KBM-7 (cell line): ENCODE measurements at regions not wholly inside any gene's neighbourhood (a gene's known extent, or its start where the extent isn't known, plus 50 kb on each side); places are given as distances from the start of the nearest gene placed in this dataset.

Experiments used
- DNase-seq: peaks from one replicate; pipeline ENCODE4 v3.0.0-alpha.2; 2015
- in situ Hi-C: fragments of 300-500 bp; cut with MboI; formaldehyde crosslinking; loops from 2 replicates; pipeline ENCODE4 v1.14.3; 2020; ENCODE audit warnings: low sequenced_read_pairs, low pct_unique_long_range_greater_than_20kb, mixed read lengths

DNA sequence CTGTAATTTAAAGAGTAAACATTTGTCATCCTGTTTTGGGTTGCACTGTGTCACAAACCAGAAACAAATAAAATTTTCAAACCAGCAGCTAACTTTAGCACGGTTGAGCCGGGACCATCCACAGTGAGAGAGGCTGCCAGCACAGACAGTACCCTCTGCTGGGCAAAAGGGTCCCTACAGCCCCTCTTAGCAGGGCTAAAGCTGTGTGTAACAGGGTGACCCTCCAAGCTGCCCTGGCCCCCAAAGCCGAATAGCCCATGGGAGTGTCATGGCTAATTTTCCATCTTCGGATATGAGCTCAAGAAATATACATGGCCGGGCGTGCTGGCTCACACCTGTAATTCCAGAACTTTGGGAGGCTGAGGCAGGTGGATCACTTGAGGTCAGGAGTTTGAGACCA lies 157.1 kb upstream of the GRIN2B start:
- in situ Hi-C loops: no loop called here
- DNase-seq: no peak

DNA sequence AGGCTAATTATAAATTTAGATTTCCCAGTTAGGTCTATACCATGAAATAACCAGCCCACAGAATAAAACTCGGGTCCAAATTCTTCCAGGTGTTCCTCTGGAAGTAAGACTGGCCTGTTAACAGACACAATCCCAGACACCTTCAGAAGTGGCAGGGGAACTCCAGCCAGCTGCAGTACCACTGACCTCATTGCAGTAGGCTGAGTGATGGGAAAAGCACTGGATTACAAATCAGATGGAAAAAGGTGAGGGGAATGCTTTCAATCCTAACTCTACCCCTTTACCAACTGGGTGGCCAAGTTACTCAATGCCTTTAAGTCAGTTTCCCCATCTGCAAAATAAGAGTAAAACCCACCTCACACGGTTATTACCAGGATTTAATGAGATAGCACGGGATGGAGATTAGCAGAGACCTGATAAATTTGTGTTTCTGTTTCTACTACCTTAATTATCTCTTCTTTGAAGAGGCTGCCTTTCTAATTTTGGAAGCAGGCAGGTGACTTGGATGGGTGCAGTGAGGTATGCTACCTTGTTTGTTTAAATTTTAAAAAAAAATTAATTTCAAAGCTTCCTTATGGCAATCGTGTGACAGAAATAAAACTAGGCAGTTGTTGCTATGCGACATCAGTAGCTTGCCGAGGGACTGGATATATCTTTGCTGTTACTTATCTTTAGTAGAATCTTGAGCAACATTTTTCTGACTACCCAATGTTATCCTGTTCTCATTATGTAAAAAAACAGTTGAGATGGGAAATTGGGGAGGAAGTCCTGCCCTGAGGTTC lies 167.3 kb upstream of the GRIN2B start:
- in situ Hi-C loops: no loop called here
- no peak for DNase-seq

DNA sequence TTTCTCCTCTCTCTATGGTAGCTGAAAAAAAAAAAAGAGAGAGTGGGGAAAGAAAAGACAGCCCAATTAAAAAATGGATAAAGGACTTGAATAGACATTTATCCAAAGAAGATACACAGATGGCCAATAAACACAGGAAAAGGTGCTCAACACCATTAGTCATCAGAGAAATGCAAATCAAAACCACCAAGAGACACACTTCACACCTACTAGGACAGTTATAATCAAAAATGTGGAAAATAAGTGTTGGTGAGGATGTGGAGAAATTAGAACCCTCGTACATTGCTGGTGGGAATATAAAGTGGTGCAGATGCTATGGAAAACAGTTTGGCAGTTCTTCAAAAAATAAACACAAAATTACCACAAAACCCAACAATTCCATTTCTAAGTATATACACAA lies 172.4 kb upstream of the GRIN2B start:
- DNase-seq: no peak
- in situ Hi-C loops: no loop called here

DNA sequence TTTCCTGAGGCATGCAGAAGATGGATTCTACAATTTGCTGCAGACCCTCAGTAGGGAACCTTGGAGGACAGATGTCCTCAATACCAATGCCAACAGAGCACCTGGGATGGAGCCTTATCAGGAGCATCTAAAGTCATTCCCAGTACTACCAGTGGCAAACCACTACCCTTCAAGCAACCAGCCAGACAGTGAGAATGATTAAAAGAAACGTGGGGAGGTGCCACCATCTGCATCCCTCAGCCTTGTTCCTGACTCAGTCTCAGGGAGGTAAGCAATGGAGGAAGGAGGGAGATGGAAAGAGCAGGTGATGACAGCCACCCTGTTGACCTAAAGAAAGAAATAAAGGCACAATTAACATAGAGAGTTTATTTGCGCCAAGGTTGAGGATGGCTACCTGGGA lies 175.2 kb upstream of the GRIN2B start:
- no peak for DNase-seq
- in situ Hi-C loops: no loop called here

DNA sequence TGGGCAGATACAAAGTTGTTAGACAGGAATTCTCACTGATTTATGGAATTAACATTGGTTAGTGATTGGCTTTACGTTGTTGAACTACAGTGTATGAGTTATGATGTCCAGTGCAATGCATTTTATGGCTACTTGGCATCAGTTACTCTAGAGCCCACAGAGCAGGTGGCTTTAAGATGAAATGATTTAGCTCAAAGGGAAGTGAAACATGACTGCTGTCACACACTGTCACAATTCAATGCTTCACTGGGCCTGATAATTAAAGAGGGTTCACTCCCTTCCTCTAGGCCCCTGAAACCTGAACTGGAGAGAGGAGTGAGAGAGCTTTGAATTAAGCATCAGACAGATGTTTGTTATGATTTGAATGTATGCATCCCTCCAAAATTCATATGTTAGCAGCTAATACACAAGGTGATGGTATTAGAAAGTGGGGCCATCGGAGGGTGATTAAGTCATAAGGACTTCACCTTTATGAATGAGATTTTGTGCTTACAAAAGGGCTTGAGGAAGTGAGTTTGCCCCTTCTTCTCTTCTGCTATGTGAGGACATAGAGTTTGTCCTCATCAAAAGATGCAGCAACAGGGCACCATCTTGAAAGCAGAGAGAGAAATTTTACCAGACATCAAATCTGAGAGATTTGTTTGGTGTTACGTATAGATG lies 175.8 kb upstream of the GRIN2B start:
- in situ Hi-C loops: no loop called here
- peak; percentile 16 for DNase-seq

DNA sequence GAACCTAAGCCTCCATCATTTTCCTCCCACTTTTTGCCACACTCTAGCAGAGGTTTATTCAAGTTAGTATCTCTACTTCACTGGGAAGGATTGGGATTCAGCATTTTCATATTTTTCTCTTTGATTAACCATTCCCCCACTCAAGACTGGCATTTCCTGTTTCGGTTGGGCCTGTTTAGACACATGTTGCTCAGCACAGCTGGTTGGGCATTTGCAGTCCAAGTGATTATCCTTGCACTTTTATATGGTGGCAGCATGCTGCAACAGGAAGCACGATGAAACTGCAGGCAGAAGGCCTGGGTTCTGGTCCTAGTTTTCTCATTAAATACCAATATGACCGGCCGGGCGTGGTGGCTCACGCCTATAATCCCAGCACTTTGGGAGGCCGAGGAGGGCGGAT lies 182.9 kb upstream of the GRIN2B start:
- in situ Hi-C loops: no loop called here
- no peak for DNase-seq

DNA sequence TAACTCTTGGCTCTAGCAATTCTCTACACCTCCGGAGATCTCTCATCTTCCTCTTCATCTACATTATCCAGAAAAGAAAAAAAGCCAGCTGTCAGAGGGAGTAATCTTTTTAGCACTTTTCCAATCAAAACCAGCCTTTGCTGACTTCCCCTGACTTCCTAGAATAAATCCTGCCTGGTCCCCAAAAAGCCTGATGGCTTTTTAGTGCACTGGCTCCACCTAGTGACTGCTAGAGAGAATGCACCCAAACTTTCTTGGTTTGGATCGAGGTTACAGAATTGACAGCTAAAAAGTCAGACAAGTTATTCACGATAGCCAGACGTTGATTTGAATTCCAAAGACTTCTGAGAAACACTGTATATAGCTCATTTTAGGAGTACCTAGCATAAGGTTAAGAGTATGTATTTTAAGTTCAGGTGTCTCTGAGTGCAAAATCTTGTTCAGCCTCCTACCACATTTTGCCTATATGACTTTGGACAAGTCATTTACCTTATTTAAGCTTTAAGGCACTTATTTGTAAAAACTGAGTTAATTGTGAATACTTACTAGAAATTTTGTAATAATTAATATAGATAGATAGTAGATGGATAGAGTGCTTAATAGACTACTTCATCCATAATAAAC lies 185.7 kb upstream of the GRIN2B start:
- peak; percentile 78 for DNase-seq

DNA sequence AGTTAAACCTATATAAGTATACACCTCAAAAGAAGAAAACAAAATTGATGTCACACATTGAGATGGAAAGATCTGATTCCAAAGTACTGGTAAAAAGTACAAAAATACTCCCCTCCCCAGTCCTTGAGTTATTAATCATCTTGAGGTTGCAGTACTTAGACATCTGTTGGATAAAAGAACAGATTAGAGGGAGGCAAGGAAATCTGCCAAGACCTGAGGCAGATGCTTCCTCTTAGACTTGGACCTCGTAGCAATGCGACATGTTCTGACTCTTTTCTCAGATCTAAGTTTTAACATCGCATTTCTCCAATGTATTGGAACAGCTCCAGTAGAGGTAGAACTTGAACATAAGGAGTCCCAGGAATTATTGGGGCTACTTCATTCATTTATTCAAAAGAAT lies 187.9 kb upstream of the GRIN2B start:
- in situ Hi-C loops: no loop called here
- DNase-seq: no peak

More for the DNA sequence above, 185.7 kb upstream of the GRIN2B start:
- in situ Hi-C loops: no loop called here

DNA sequence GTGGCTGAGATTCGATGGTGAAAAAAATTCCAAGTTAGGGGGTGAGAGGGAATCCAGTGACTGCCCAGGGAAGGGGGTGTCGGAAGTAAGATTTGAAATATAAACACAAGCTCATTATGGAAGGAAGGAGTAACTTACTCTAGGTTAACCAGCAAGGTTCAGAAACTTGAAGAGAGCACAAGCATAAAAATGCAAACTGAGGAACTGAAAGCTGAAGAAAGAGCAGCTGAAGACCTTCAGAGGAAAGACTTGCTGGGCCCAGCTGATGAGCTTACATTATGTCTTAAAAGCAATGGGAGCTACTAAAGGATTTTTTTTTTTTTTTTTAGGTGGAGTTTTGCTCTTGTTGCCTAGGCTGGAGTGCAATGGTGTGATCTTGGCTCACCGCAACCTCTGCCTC lies 189.7 kb upstream of the GRIN2B start:
- in situ Hi-C loops: no loop called here
- DNase-seq: no peak

DNA sequence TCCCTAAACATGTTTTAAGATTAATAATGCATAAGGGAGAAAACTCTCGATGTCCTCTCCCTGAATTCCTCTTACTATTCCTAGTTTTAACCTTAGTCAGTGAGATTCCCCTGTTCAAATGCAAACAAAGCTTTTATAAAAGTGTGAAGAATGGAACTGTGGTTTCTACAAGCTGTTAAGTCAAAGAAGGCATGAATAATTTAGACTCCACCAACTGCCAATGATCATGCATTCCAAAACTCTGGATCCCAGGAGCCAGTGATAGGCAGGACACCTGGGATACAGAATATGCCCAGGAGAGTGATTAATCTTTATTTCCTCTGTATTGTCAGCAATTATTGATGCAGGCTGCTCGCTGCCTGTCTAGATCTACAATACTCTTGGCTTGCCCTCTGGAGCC lies 190.3 kb upstream of the ATF7IP start:
- in situ Hi-C loops: no loop called here
- no peak for DNase-seq

DNA sequence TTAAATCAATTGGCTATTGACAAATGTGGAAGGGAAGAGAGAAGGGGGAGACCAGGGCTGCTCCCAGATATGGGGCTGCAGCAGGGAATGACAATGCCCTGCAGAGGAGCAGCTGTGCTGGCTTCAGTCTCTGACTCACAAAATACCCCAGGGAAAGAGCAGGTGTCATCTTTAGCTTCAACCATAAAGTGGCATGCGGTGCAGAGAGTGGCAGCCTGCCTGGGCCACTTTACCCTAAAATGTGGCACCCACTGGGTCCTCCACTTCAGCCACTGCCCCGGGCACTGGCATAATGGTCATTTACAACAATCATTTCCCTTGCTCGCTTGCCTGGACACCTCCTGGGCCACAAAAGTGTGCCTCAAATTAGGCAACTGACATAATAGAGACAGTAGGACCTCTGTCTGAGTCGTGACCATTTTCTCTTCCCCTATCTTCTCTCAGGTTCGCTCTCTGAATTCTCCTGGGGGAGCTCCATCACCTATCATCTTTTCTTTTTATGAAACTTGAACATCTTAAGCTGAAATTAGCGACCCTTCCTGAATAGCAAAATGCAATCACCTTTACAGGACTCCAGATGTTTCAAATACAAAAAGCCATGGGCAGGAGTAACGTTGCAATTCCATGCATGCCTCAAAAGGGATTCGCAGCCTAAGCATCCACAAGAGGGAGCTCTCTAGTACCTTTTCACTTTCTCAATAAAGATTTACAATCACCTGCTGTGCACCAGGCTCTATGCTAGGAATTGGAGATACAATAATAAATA lies 179.9 kb upstream of the ATF7IP start:
- in situ Hi-C loops: no loop called here
- DNase-seq: peak; percentile 62

DNA sequence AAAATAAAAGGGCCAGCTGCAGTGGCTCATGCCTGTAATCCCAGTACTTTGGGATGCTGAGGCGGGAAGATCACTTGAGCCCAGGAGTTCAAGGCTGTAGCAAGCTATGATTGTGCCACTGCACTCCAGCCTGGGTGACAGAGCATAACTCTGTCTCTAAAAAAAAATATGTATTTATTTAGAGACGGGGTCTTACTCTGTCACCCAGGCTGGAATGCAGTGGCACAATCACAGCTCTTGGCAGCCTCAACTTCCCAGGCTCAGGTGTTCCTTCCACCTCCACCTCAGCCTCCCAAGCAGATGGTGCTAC lies 179.3 kb upstream of the ATF7IP start:
- in situ Hi-C loops: no loop called here
- no peak for DNase-seq

DNA sequence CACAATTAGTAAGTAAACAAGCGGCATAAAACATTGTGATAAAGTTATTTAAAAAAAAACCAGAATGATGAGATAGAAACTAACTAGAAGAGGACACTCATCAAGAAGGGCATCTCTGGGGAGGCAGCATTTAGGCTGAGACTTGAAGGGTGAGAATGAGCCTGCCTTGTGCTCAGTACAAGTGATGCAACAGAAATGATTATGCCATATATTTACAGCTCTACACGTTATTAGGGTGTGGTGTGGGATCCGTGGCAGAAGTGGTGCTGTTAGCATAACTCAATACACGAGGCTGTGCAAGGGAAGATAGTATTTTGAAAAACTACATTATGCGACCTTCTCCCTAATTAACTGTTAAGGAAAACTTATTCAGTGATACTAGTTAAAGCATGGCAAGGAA lies 178.5 kb upstream of the ATF7IP start:
- no peak for DNase-seq
- in situ Hi-C loops: no loop called here

DNA sequence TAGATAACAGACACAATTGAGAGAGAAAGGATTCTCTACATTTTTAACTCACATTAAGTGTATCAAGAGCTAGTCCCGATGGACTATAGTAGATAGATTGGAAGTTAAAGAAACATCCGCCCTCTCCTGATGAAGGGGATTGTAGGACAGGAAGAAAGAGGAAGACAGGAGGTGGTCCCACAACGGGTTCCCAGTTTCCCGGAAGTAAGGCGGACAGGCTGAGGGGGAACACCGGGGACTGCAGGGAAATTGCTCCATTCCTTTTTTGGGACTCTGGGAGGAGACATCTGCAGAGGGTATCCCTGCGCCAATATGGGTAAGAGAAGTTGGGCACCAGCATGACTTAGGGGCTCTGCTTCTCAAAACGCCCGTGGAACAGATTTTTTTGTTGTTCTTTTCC lies 177.5 kb upstream of the ATF7IP start:
- in situ Hi-C loops: no loop called here
- no peak for DNase-seq

DNA sequence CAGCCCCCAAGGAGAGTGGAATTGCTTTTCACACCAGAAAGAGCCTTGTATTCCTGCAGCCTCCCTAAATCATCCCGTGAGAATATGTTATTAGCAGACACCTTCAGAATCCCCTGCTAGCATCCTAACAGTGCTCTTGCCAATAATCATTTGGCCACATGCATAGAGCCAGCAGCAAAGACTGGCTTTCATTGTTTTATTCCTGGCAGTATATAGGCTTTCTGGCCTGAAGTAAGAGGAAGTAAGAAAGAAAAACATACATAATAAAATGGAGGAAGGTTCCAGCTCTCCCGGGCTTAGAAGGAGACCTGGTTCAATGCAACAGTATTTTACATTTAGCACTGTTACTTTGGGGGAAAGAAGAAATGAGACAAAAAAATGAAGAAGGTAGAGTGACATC lies 176.7 kb upstream of the ATF7IP start:
- peak; percentile 16 for DNase-seq
- in situ Hi-C loops: no loop called here

DNA sequence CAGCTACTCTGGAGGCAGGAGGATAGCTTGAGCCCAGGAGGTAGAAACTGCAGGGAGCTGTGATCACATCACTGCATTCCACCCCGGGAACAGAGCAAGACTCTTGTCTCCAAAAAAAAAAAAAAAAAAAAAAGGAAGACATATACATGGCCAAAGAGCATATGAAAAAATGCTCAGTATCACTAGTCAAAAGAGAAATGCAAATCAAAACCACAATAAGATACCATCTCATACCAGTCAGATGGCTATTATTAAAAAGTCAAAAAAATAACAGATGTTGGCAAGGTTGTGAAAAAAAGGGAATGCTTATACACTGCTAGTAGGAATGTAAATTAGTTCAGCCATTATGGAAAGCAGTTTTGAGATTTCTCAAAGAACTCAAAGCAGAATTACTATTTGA lies 174.8 kb upstream of the ATF7IP start:
- in situ Hi-C loops: no loop called here
- DNase-seq: no peak

DNA sequence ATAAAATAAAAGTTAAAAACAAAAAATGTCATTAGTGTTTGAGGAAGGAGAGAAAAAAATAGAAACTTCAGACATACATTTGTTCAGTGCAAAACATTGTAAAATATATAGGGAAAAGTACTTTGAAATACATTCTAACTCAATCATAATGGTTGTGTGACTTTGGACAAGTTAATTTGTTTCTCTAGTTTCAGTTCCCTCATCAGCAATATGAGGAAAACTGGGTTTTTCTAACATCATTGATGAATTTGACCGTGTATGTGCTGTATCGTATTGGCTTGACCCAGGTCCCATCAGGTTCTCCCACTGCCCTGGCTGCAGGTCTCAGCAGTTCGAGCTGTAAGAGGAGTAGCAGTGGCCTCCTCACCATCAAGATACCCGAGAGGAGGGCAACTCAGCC lies 173.9 kb upstream of the ATF7IP start:
- DNase-seq: no peak
- in situ Hi-C loops: no loop called here

DNA sequence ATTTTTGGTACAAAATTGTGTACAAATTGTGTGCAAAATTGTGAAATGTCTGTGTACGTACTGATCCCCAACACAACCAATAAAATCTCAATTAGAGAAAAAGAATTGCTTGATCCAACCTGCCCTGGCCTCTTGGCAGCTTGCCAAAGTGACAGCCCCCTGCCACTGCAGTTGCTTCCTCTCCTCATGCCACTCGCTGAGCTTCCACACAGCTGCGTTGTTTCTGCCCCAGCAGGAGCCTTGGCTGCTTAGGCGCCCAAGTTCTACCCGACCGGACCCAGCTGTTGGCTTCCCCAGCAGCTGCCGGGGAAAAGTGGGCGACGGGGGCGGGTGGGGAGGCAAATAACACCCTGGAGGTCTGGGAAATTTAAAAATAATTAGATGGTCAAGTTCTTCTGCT lies 171.8 kb upstream of the ATF7IP start:
- in situ Hi-C loops: no loop called here
- DNase-seq: no peak

DNA sequence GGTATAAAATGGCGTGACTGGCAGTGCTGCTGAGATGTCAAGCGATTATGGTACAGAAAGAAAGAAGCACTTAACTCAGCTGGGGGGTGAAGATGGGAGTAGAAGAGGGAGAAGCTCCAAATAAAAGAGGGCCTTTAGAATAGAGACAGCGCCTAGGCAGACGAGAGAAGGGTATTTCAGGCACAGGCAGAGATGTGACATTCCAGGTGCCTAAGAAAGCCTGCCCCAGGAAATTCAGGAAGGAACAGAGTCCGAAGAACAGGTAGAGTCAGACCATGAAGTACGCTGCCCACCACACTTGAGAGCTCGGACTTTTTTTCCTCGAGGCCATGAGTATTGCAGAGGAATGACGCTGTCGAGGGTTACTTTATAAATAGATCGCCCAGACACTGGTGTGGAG lies 170.9 kb upstream of the ATF7IP start:
- in situ Hi-C loops: no loop called here
- no peak for DNase-seq
